NOMO-1 (cell line): ENCODE measurements at regions not wholly inside any gene's neighbourhood (a gene's known extent, or its start where the extent isn't known, plus 50 kb on each side); places are given as distances from the start of the nearest gene placed in this dataset.

ENCODE experiments used
- DNase-seq, 2 experiments: peaks; one replicate each; lab custom pipeline; 2025; ENCODE audit not compliant: unreplicated experiment in 2 of 2; lab: John Stamatoyannopoulos, UW

DNA sequence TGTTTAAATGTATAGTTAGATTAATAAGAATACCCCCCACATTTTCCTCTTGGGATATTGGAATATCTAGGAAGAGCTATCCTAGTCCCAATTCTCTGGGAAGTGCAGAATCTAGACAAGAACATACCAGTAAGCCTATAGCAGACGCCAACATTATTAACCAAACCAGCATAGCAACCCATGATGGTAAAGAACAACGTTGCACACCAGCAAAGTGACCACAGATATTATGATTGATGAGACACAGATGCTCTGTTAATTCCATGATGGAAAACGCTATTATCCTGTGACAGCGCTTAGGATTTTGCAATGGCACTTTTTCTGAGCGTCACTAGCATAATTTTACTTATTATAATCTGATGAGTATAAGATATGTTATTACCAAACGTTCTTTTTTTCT is 603.1 kb upstream of the PCDH15 start:
- DNase-seq, result no peak

DNA sequence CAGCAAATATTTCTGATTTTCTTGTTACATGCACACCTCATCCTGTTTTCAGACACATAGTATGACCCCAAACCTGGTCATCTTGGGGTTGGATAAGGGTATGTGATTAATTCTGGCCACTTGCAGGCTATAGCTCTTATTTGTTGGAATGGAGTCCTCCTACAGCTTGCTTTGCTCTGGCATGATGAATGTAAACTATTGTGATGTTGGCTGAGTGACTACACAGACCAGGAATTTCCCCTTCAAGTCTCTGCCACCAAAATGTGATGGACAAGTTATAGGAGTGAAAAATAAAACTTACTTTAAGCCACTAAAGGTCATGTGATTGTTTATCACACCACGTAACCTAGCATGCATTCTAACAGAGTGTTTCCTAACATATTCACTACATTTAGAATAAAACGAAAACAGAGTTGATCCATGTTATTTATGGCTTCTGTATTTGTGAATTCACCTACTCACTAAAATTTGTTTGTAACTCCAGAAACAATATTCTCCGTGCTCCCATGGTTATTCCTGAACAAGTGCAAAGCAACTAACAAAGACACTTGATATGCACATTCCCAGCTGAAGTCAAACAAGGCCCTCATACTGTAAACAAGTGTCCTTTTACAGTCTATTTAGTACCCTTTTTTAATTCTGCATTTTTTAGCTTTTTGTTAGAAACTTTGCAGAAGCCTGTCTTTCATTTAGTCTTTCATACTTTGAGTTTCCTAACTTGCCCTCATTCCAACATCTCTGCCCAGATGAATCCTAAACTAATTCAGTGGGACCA is 599.2 kb upstream of the PCDH15 start:
- DNase-seq, result no peak

DNA sequence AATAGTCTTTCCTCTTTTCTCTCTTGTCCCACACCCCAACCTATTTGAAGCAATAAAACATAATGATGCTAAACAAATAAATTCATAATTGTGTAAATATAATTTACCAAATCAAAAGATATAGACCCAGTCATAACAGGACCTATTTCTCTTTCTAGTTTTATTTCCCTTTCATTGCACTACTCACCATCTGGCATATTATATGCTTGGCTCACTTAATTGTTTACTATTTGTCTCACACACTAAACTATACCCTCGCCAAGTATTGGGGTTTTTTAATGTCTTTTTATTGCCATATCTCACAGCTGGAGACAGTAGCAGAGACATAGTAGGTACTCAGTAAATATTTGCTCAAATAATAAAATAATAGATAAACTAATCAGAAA is 597.5 kb upstream of the PCDH15 start:
- no peak for DNase-seq

DNA sequence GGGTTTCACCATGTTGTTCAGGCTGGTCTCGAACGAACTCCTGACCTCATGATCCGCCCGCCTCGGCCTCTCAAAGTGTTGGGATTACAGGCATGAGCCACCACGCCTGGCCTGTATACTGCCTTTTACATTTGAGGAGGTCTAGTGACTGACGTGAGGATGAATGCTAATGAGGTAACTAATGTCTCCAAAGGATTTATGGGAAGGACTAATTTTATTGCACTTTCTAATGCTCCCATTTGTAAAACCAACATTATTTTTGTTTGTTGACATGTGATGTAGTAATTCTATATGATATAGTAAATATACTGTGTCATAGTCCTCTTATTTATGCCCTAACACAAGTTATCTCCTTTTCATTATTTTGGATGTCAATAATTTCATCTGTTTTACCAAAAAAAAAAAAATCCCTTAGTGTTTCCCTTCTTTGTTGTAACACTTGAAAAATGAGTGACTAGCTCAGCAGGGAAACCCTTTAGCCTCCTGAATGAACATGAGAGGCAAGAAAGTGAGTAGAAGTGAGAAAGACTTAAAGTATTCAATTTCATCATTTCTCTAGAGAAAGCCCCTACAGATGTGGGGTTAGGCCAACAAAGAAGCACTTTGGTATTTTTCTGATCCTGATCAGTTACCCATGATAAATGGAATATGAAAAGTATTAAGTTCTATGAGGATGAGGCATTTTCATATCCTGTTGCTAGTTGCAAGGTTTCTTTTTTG is 596.9 kb upstream of the PCDH15 start:
- DNase-seq, result no peak

DNA sequence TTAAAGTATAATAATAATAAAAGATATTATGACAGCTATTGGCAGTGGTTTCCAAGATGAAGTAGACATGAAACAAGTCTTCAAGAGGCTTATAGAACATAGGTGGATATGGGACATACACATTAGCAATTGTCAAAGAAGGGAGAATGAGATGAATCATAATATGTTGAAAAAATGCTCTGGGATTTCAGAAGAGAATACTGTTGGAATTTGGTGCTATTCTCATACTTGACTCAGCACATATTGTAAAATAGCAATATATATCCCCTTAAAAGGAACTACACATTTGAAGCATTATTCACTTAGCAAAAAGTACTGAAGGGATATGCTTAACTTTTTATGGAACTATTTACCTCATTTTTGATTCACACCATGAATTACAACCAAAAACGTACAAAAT is 577.2 kb upstream of the PCDH15 start:
- DNase-seq, result no peak

DNA sequence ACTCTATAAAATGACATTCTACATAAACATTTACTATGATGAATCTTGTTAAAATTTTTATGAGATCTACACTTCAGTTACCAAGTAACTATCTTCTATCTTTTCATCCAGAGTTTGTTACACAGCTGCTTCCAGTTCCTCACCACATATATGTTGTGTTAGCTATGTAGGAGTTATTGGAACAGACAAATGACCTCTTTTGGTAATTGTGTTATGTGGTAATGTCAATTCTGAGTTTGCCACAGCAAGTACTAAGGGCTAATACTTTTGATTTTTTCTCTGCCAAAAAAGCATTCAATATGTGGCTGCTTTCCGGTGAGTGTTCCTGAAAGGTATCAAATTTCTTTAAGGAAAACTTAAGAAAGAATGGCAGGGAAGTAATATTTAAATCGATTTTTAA is 573.9 kb upstream of the PCDH15 start:
- DNase-seq, result no peak

DNA sequence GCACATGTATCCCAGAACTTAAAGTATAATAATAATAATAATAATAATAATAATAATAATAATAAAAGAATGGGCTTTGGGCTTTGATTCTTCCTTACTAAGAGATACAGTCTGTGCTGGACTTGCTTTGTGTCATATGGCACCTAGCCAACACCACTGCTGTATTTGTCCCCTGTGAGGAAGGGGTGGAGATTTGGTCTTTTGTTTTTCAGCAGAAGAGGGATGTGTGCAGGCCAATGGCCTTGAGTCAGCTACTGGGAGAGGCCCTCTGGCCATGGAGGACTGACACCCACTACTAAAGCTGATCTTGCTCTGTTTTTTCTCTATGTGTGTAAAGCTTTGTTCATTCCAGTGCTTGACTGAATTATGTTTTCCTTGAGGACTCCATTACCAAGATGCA is 573.0 kb upstream of the PCDH15 start:
- no peak for DNase-seq

DNA sequence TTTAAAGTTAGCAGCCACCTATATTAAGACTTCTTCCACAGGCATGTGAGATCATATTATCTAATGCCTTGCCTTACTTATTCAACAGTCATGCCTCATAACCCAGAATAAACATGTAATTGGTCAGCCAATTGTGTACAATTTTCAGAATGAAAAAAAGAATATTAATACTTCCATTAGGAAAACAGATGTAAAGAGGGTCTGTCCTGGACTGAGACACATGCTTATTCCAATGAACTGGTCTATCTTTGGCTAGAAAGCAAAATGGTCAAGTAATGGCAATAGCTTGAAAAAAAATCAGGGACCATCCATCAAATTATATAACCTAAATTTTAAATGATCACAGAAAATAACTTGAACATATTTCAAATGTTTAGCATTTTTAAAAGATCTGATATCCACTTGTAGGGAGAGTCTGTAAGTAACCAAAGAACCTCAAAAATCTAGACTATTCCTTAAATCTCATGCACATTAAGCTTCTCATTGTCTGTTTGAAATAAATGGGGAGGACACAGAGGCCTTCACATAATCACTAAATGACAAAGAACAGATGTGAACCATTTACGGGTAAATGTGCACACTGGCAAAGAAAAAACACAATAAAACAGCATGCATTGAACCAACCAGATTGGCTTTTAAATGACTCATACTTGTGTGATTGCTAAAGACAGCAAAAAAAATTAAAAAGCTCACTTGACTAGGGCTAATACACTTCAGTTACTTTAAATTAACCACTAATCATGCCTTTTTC is 568.8 kb upstream of the PCDH15 start:
- DNase-seq, result no peak

DNA sequence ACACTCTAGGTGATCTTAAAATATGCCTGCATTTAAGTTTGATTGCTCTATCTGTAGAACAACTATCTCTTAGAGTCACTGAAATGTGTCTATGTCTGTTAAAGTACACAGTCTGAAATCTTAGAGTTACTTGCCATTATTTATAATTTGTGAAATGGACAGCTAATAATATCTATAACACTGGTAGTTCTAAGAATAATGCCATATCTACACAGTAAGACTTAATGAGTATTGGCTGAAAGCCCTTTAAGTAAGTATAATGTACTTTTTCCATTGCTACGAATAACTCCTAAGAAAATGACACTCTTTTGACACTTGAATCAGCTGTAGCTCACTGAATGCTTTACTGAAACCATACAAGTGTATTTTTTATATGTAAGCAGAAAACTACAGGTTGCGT is 567.4 kb upstream of the PCDH15 start:
- DNase-seq, result no peak

DNA sequence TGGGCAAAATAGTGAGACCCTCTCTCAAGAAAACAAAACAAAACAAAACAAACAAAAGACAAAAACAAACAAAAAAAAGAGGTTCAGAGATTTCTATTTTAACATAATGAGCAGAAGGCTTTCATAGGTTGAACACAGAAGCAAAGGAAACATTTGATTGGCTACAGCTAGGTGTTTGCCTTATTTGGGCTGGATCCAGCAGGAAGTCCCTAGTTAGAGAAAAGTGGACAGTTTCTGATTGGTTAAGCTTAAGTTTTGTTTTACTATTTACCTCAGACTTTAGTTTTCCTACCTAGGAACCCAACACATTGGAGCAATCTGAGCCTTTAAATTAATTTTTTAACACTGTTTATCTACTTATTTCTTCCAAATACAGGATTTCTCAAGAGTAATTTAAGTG is 566.5 kb upstream of the PCDH15 start:
- DNase-seq, result no peak

DNA sequence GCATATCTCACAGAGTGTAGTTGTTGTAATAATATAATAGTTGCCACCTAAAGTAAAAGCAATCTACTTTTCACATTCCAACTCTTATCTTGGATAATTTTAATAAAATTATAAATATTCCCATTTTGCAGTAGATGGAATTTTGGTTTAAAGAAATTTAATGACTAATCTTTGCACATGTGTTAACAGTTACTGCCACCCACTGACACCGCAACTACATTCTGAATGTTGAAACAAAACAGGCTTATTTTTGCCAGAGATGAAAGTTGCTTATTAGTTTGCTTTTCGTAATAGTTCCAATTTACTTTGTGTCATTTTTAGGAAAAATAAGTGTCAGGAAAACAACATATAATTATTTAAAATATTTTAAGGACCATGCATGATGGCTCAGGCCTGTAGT is 557.5 kb upstream of the PCDH15 start:
- DNase-seq, result no peak

DNA sequence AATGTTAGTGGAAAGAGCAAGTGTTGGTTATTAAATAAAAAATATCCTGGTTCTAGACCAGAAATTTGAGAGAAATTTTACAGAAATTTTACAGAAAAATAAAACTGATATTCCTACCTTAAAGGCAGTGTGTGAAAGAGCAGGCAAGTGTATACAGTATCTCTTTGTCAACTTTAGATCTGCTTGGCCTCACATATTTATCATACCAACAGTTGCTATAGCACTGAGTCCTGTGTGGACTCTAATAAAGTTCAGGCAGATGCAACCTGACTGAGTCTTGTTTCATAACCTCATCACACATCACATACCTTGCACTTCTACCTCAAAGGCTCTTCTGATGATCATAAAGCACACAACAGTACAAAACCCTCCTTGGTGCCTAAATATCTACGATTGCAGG is 552.4 kb upstream of the PCDH15 start:
- DNase-seq, result no peak

DNA sequence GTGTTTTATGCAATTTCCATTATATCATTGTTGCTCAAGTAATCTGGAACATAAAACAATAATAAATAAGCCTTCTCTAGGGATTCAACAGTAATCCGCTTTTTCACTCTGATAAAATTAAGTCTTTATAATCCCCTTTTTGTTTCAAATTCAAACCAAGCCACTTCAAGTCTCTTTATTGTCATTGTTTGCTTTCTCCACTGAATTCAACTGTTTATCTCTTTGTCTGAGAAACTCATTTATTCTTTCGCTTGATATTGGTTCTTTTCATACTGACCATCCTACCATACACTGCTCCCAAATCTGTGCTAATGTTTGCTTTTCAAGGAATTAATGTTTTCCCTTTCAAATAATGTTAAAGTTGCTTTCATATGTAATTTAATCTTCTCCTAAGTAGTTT is 550.4 kb upstream of the PCDH15 start:
- DNase-seq, result no peak

DNA sequence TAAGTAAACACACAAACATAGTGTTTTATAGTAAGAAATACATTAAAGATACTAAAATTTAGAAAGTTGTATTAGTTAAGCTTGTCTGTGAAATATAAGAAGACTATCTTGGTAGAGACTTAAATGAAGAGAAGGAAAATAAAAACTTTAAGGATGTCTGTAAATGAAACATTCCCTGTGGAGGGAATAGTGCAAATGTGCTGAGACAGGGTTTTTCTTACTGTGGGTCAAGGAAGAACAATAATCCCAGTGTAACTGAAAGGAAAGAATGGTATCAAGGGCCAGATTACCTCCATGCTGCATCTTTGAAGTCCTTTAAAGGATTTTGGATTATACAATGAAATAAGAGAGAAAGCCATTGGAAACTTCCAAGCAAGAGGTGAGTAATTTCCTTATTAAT is 547.5 kb upstream of the PCDH15 start:
- no peak for DNase-seq

DNA sequence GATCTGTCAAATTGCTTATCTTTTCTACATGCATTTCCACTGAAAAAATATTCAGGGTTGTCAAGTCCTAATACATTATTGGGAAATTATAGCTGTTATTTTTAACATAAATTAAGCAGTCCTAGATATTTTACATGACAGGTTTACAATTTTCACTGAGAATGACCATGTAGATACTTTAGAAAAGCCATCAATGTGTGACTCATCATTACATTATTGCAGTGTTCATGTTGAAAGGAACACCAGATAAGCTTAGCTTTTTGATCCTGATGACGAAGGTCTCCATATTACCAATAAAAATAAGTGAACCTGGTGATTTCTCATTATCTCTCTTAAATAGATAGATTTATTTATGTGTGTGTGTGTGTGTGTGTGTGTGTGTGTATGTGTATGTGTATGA is 529.5 kb upstream of the PCDH15 start:
- DNase-seq, result no peak

DNA sequence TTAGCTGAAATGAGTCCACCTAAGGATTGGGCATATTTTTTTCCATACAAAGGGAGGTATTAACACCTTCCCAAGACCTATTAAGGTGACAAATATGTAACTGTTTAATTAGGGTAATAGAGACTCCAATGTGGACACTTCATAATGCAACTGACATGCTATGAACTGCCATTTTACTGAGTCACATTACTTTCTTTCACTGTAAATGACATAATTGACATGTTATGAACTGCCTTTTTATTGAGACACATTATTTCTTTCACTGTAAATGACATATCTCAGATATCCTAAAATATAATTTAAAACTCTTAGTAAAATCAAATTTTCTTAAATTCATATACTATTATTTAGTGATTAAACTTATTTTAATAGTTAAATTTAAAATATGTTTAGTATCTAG is 528.8 kb upstream of the PCDH15 start:
- DNase-seq, result no peak

DNA sequence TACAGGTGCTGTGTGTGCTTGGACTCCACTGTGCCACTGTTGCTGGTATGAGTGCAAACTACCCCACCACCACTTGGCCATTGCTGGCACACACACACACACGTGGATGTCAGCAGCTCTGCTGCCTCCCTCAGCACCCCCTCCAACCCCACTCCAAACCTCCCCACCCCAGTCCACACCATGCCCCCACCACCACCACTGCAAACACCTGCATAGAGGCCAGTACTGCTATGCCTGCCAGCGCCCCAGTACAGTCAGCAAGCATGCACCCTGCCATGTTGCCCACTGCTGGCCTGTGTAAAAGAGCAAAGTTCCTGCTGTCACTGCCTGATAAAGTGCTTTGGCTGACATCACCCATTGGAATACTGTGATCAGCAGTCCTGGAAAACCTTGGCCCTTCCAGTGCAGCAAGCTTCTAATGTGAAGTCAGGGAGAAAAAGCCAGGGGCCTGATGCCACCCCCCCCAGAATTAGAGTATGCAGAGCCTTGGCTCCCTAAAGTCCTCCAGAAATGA is 519.2 kb upstream of the PCDH15 start:
- no peak for DNase-seq

DNA sequence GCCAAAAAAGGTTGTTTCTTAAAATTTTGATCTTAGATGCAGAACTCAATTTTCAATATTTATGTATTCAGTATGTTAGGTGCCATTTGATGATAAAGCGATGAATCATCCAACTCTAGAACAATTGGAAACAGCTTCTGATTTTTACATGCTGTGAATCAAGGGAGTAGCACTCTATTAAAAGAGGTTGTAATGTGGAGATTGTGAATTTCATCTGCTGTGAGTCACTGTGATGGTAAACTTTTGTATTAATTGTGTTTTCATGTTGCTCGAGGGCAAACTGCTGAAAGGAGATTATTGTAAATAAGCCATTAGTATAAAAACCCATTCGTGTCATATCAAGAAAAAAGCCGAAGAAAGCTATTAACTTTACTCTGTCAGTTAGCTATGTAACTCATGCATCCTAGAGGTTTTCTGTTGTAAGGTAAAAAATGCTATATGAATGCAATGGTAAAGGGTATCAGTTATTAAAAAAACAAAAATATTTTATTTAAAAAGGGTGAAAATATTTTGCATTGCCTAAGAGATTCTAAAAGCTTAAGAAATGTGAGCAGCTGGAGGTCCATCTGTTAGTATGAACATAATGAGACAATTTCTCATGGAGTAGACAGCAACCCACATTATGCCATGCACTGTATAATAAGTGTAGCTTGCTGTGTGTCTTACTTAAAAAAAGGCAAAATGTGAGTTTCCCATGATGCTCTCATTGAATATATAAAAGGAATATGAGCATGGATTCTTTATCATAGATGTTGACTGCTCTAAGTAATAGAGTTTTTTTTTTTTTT is 511.0 kb upstream of the PCDH15 start:
- no peak for DNase-seq

DNA sequence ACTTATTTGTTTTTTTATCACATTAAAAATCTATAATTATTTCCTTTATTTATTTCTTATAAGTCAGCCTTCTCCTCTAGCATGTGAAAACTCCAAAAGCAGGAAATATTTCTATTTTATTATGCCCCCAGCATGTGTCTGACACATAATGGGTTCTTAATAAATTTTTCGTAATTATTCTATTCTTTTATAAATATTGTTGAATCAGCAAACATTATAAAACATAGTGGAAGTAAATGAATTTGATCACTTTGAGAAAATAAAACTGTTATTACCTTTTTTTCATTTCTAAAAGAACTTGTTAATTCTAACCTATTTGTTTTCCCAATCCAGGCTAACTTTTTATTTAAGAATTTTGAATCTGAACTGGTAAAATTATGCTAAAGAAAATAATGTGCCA is 509.1 kb upstream of the PCDH15 start:
- DNase-seq, result no peak

DNA sequence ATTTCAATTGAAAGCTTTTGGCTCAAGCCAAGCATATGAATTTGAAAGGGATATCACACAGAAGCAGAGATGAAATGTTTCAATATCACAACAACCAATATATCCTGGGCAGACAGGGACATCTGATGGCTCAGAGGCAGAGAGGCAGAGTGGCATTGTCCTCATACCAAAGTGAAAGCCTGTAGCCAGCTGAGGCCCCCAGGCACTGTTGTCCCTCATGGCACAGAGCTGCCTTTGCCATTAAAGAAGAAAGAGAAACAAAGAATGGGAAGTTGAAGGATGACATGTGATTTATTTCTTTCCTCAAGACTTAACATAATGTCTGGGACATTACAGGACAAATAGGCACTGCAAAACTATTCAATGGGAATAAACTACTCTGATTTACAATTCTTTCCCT is 504.3 kb upstream of the PCDH15 start:
- DNase-seq, result no peak

DNA sequence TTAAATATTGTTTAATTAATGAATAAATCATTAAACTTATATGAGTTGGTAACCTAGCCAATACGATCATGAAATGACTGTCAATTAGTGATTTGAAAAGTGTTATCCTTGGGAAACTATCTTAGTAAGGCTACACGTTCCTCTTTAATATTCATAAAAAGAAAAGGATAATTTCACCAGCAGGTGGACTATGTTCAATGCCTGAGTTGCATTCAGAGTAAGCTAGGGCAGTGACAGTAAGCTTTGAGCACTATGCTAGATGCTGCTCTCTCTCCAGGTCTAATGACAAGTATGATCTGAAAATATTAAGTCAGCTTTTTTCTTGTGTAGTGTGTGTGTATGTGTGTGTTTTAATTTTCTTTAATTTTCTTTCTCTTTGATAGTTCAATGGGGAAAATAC is 486.3 kb upstream of the PCDH15 start:
- DNase-seq, result no peak
